HL-60/S4 treated with phorbol 12-myristate 13-acetate at 8.2 ng/mL for 4 days and 3 days (cell line): ENCODE measurements at regions not wholly inside any gene's neighbourhood (a gene's known extent, or its start where the extent isn't known, plus 50 kb on each side); places are given as distances from the start of the nearest gene placed in this dataset.

Experiments used
- in situ Hi-C: fragments of 300-500 bp; cut with MboI; formaldehyde crosslinking; loops from 2 replicates; pipeline ENCODE4 v1.15.0; 2022; ENCODE audit warnings: low sequenced_read_pairs

DNA sequence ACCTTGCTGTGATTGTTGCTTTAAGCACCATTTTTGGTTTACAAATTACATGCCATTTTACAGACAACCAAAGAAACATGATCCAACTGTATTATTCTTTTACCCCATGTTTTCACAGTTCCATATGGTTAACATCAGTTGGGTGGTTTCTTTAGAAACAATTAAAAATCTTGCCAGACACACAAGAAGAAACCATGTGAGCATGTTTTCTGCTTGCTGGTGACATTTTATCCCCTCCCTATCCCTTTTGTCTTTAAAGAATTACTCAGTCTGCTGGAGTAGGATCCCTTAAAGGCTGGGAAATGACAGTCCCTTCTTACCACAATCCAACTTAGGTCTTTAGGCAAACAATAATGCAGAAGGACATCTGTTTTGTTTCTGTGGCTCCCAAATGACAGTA lies 121.8 kb upstream of the PLXNC1 start:
- in situ Hi-C loops, result no loop called here

DNA sequence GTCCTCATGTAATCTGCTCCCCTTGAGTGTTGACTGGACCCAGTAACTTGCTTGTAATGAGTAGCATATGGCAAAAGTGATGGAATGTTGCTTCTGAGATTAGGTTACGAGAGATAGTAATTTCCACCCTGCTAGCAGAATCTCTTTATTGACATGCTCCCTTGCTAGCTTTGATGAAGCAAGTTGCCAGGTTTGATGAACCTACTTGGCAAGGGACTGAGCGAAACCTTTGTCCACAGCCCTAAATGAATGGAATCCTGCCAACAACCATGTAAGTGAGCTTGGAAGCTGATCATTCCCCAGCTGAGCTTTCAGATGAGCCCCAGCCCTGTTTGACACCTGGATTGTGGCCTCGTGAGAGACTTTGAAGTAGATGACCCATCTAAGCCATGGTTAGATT lies 120.8 kb upstream of the PLXNC1 start:
- in situ Hi-C loops, result no loop called here

DNA sequence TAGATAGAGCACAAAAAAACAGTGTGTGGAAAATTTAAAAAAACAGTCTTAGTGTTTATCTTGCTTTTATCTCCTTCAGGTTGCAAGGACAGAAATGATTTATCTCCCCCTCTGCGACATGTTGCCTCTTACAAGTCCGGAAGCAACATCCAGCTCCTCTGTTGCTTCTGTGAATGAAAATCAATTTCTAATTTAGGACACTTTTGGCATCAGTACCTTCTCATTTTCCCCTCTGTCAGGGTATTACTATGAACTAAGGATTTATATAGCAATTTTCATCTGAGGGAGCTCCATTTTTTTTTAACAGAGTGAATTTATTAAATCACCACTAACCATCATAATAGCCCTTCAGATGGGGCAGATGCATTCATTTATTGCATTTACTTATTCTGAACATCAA lies 116.6 kb upstream of the PLXNC1 start:
- in situ Hi-C loops, result no loop called here

DNA sequence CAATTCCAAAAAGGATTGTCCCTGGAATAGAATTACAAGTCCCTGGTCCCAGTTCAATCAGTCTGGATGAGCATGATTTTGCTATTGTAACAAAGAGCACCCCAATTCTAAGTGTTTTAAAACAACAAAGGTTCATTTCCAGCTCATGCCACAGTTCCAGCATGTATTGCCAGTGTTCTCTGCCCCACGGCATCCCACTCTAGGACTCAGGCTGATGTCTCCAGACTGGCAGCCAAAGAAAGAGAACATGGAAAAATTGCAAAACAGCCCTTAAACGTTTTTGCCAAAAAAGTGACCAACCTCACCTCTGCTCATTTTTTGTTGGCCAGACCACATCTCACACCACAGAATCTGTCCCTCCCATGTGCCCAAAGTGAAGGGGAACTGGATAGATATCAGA lies 116.0 kb upstream of the PLXNC1 start:
- in situ Hi-C loops, result no loop called here

DNA sequence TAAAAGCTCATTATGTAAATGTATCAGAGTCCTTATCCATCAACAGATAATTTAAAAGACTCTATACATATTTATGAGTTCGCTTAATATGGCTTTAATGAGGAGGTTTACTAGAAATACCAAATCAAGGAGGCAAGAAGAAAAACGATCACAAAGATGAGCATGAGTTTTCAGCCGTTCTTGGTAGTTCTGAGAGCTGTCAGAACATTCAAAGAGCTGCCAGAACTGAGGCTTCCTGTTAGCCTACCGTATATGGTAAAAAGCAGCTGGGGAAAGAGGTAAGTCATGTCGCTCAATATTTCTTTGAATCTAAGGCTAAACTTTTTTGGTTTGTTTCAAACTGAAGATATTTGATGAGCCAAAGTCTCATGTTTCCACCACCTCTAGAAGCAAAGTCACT lies 115.3 kb upstream of the PLXNC1 start:
- in situ Hi-C loops, result no loop called here

- in situ Hi-C loops, result no loop called here
Measured at GRCh38 chr12:94033784-94034183, 114.6 kb upstream of the PLXNC1 start.

DNA sequence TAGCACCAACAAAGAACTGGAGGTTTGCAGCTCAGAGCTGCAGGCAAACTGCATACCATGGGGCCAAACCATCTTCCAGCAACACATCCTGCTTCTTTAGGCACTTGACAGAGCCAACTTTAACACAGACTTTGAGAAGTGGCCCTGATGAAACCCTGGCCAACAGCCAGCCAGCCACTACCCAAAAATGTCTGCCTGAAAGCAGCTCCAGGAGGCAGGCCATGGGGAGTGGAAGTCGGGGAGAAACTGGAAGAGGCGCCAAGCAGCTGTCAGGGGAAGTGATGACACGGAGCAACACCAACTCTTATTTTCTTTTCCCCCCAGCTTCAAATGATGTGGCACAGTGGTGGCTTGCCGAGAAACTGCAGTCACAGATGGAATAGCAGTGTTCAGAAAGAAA lies 110.9 kb upstream of the PLXNC1 start:
- in situ Hi-C loops, result no loop called here

DNA sequence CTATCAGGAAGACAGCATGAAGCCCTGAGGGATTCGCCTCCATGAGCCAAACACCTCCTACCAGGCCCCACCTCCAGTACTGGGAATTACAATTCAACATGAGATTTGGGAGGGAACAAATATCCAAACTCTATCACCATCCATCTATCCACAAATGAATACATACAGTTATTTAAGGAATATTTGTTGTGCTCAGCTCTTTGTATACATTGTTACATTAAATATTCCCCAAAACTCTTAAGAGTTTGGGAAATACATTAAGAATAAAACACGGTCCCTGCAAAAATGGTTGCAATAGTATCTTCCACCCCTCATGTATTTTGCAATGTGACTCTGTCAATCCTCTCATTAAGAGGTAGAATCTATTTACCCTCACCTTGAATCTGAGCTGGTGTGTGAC lies 109.8 kb upstream of the PLXNC1 start:
- in situ Hi-C loops, result no loop called here

GRCh38 chr12:94039199-94039840 lies 109.1 kb upstream of the PLXNC1 start:
- in situ Hi-C loops, result no loop called here

DNA sequence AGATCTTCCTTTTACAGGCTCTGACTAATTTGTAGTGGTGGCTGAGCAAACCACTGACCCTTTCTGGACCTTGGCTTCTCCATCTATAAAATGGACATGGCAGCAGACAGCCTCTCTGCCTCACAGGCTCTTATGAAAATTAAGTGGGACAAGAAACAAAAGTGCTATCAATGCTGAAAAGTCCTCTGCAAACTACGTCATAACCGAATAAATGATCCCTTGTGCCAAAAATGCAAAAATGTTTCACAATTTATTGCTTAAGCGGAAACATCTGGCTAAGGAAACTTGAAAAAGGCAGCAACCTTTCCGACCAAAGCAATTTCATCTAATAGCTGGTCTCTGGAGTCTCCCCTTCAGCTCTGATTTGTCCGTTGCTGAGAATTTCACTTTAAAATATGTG lies 108.5 kb upstream of the PLXNC1 start:
- in situ Hi-C loops, result no loop called here

DNA sequence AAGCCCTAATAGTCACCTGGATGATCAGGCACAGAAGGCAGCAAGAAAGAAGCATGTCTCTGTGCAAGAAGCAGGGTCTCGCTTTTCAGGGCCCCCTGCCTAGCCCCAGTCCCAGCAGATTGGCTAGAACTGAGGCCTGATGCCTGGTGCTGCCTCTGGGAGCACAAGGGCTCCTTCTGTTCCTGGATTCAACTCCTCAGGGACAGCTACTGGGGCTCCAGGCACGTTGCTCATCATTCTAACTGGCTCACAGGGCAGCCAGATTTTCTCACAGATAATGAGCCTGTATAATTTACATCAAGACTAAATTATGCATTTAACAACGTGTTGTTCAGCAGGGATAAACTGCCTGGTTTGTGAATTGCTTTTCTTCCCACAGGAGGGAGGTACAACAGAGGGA lies 106.5 kb upstream of the PLXNC1 start:
- in situ Hi-C loops, result no loop called here

DNA sequence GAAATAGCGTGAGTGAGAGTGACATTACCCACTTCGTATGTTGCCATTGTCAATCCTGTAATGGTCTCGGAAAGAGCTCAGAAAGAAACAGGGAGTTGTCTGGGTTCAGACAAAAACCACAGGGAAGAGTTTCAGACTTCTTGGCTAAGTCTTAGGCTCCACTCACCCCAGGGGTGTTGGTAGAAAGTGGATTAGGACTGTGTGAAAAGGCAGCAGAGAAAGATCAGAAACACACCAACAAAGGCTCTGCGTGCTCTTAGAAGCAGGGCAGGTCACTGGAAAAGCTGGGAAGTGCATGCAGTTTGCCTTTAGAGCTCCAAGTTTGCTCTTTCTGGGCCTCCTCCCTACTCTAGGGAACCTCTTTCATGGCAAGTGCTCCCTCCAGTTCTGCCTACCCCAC lies 106.1 kb upstream of the PLXNC1 start:
- in situ Hi-C loops, result no loop called here

DNA sequence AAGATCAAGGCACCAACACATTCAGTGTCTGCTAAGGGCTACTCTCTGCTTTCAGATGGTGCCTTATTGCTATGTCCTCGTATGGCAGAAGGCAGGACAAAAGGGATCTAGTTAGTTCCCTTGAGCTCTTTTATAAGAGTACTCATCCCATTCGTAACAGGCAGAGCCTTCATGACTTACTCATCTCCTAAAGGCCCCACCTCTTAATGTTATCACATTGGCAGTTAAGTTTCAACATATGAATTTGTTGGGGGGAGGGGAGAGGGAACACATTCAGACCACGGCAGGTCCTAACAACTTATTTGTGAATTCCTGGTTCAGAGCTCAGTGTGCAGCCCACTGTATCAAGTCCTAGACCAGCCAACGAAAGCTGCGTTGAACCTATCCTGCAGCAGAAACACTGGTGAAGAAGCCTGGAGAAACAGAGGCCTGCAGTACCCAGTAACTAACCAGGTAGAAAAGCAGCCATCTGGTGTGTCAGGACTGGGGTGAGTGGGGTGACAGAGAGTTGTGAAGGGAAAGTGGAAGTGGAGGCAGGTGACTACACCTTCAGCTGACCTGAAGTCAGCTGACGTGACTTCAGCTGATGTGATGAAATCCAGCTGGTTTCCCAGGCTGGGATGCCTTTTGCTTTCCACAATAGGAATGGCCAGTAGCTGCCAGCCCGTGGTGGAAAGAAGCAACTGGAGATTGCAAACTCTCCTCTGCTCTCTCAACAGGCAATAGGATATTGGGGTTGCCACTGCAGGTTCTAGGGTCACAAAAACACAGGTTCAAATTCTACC lies 101.6 kb upstream of the PLXNC1 start:
- in situ Hi-C loops, result no loop called here

GRCh38 chr12:94047781-94048567 lies 100.4 kb upstream of the PLXNC1 start:
- in situ Hi-C loops, result no loop called here

DNA sequence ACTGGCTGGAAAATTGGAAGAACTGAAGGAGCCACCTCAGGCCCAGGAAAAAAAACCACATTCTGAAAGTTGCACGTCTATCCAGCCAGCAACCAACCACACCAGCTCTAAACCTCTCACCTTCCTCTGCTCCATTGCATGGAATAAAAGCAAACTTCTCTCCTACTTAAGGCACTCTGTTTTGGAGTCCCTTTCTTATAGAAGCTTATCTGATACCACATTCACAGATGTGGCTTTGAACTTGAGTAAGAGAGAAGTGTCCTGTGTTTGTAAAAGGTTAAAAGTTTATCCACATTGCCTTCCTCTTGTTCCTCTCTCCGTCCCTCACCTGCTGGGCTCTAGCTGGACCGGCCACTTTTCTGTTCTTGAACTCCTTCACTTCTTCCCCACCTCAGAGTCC lies 99.6 kb upstream of the PLXNC1 start:
- in situ Hi-C loops, result no loop called here

- in situ Hi-C loops, result no loop called here
Measured at GRCh38 chr12:94049718-94050117, 98.7 kb upstream of the PLXNC1 start.

DNA sequence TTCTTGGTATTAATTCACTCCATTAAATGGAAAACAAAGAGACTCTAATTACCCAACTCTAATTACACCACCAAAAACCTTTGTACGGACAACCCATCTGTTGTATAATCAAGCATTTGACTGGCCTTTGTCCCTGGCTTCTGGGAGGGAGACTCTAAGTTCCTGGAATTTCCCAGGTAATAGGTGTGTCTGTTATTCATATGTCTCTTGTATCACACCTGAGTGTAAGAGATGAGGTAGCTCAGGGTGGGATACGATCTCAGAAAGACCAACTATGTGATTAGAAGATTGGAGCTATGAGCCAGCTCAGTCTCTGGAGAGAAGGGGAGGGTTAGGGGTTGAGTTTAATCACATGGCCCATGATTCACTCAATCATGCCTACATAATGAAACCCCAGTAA lies 94.7 kb upstream of the PLXNC1 start:
- in situ Hi-C loops, result no loop called here

GRCh38 chr12:94055528-94055927 lies 92.8 kb upstream of the PLXNC1 start:
- in situ Hi-C loops, result no loop called here

- in situ Hi-C loops, result no loop called here
Measured at GRCh38 chr12:94056419-94057158, 91.8 kb upstream of the PLXNC1 start.

DNA sequence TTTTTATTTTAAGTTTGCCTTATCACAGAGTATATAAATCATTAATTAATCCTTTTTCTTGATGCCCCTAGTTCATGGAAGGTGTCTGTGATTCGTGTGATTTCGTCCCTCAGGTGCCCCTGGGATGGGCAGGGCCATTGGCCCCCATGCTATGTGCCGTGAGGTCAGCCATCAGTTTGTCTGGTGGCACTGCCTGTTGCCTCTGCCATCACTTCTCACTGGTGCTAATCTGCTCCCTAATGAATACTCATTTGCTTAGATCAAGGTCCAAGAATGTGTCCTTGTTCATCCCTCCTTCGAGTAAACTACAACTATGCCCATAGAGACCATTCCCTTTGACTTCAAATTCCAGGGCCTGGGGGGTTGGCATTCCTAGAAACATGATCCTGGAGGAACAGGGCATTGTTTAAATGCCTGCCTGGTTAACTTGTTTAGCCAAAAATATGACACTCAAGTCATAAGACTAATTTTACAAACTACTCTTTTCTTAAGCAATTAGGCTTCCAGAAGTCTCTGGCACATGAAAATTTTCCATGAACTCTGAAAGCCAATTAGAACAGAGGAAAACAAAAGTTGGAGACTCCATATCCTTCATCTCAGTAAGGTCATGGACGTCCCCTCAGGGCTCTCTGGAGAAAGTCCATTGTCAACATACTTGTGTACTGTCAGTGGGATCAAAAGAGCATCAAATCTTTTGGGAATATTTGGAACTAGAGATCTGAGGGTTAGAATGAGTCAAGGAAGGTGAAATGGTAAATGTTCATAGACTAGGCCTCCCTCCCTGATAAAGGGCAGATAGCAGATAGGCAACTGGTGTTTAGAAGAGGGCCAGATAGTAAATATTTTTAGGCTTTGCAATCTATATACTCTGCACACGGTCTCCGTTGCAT lies 90.9 kb upstream of the PLXNC1 start:
- in situ Hi-C loops, result no loop called here
